K562 (cell line): ENCODE measurements at regions not wholly inside any gene's neighbourhood (a gene's known extent, or its start where the extent isn't known, plus 50 kb on each side); places are given as distances from the start of the nearest gene placed in this dataset.
"Not testable (repeated sequence)": the region's sequence is repeated elsewhere in the genome, so short reads cannot be mapped to it uniquely, and the experiment has no call there.

Experiments used
- ATAC-seq: fragments of 200-7000 bp; cut with Tn5 transposase; 3 replicates; pipeline ENCODE4 v1.9.1; 2020; ENCODE audit warnings: moderate library complexity
- BruUV-seq: library from RNA; stranded (reverse); fragments of 400-500 nt; replicated peaks from 2 replicates; lab custom pipeline; 2021; lab: Mats Ljungman, UMichigan
- CTCF ChIA-PET: fragments of 300-600 bp; formaldehyde crosslinking; extraction: SDS; loops from one replicate; lab custom pipeline; 2021; ENCODE audit warnings: low intra/inter-chr PET ratio; lab: Yijun Ruan, JAX
- POLR2A ChIA-PET: fragments of 300-600, 350-650 bp; sonication (Branson Sonifier 250); formaldehyde crosslinking; extraction: SDS; loops from one replicate; lab custom pipeline; 2021; ENCODE audit warnings: antibody characterized with exemption, inconsistent platforms; lab: Yijun Ruan, JAX
- DNase-seq, 4 experiments: peaks; one replicate each; pipeline versions ENCODE4 v3.0.0 to v3.0.0-alpha.2; 2011 to 2018; ENCODE audit warnings: low spot score in 3 of 4, mixed read lengths in 3 of 4; ENCODE audit errors: extremely low read depth in 1 of 4
- FAIRE-seq: peaks from 2 replicates; lab custom pipeline; 2011; peaks lifted over from hg19 to GRCh38; lab: Jason Lieb, UNC
- H2AFZ ChIP-seq: 2 replicates; pipeline ENCODE4 v1.6.0; 2011; ENCODE audit warnings: low read depth, low read length, control low read depth, inconsistent platforms
- H3K27ac ChIP-seq: fragments of 200-600 bp; 3 replicates; pipeline ENCODE4 v1.8.0; 2011; ENCODE audit warnings: low read depth, mild to moderate bottlenecking, control low read depth, inconsistent platforms, low read length, moderate library complexity, mixed read lengths; ENCODE audit errors: extremely low read depth
- H3K27me3 ChIP-seq, 2 experiments: fragments of 300-600 bp in 1 of 2; 2 replicates in 1 of 2; 3 replicates in 1 of 2; pipeline versions ENCODE4 v1.6.0 to v1.8.0; 2011; ENCODE audit warnings: inconsistent platforms in 2 of 2, low read length in 2 of 2, mild to moderate bottlenecking in 1 of 2, mixed read lengths in 1 of 2, moderate library complexity in 1 of 2; ENCODE audit not compliant: control insufficient read depth in 2 of 2, insufficient read depth in 2 of 2
- H3K36me3 ChIP-seq: fragments of 300-600 bp; 3 replicates; pipeline ENCODE4 v1.8.0; 2011; ENCODE audit warnings: mild to moderate bottlenecking, low read length, inconsistent platforms; ENCODE audit not compliant: control insufficient read depth, insufficient read depth
- H3K4me1 ChIP-seq, 2 experiments: fragments of 200-600 bp in 1 of 2; replicated peaks in 1 of 2; 2 replicates in 1 of 2; 3 replicates in 1 of 2; pipeline versions ENCODE4 v1.5.1 to v1.8.0; 2011; ENCODE audit warnings: inconsistent platforms in 2 of 2, low read length in 2 of 2, mild to moderate bottlenecking in 1 of 2, mixed read lengths in 1 of 2, moderate library complexity in 1 of 2; ENCODE audit not compliant: control insufficient read depth in 2 of 2, insufficient read depth in 2 of 2
- H3K4me2 ChIP-seq: 2 replicates; pipeline ENCODE4 v1.6.1; 2011; ENCODE audit warnings: low read length, control low read depth, inconsistent platforms, mixed read lengths; ENCODE audit not compliant: insufficient read depth
- H3K4me3 ChIP-seq: fragments of 200-600 bp; sonication (generic), shearing (Covaris generic); 2 replicates; pipeline ENCODE4 v1.5.1; 2016; ENCODE audit warnings: control low read depth, inconsistent platforms
- H3K79me2 ChIP-seq: fragments of 200-600 bp; 3 replicates; pipeline ENCODE4 v1.8.0; 2011; ENCODE audit warnings: low read length, inconsistent platforms; ENCODE audit not compliant: control insufficient read depth, insufficient read depth
- H3K9ac ChIP-seq, 2 experiments: 2 replicates each; pipeline versions ENCODE4 v1.6.0 to v1.6.1; 2011; ENCODE audit warnings: low read depth in 2 of 2, low read length in 2 of 2, control low read depth in 1 of 2, inconsistent platforms in 1 of 2, mild to moderate bottlenecking in 1 of 2, mixed read lengths in 1 of 2; ENCODE audit not compliant: insufficient read depth in 1 of 2
- H3K9me1 ChIP-seq: one replicate; pipeline ENCODE4 v1.6.0; 2011; ENCODE audit warnings: inconsistent platforms, mild to moderate bottlenecking, low read length, moderate library complexity; ENCODE audit not compliant: control insufficient read depth, insufficient read depth
- H3K9me3 ChIP-seq: replicated peaks from 2 replicates; pipeline ENCODE4 v1.5.1; 2011; ENCODE audit warnings: low read depth, low read length, inconsistent platforms; ENCODE audit not compliant: control insufficient read depth, insufficient read depth
- H4K20me1 ChIP-seq: replicated peaks from 2 replicates; pipeline ENCODE4 v1.6.1; 2011; ENCODE audit warnings: low read length, inconsistent platforms, mixed read lengths; ENCODE audit not compliant: control insufficient read depth, insufficient read depth
- EP400 ChIP-seq: fragments of 450-650 bp; IDR thresholded peaks from 2 replicates; pipeline ENCODE4 v1.6.1; 2017; ENCODE audit warnings: antibody characterized with exemption, mild to moderate bottlenecking, moderate library complexity
- NFATC3 ChIP-seq: fragments of 450-650 bp; IDR thresholded peaks from 2 replicates; pipeline ENCODE4 v1.6.1; 2017; ENCODE audit warnings: mild to moderate bottlenecking
- NFYB ChIP-seq: IDR thresholded peaks from 2 replicates; pipeline ENCODE4 v1.6.1; 2011; ENCODE audit warnings: mild to moderate bottlenecking, moderate library complexity; ENCODE audit not compliant: insufficient read length; ENCODE audit errors: extremely low read depth
- NR2C1 ChIP-seq, 2 experiments: fragments of 450-650 bp; IDR thresholded peaks; 2 replicates each; pipeline ENCODE4 v1.6.1; 2017; ENCODE audit warnings: mild to moderate bottlenecking in 2 of 2, antibody characterized with exemption in 1 of 2, inconsistent platforms in 1 of 2, missing compliant biosample characterization in 1 of 2, missing genetic modification characterization in 1 of 2
- PRDM10 ChIP-seq: fragments of 450-650 bp; IDR thresholded peaks from 2 replicates; pipeline ENCODE4 v1.6.1; 2018; ENCODE audit not compliant: partially characterized antibody
- TARDBP ChIP-seq: fragments of 450-650 bp; IDR thresholded peaks from 2 replicates; pipeline ENCODE4 v1.6.1; 2016
- ZNF217 ChIP-seq: sonication (generic); formaldehyde crosslinking; IDR thresholded peaks from 2 replicates; pipeline ENCODE4 v1.8.0; 2022; ENCODE audit warnings: mild to moderate bottlenecking, missing genetic modification reagents
- WGBS: fragments of 100-300 bp; shearing (Covaris generic); methylation state at CpG from one replicate; pipeline ENCODE4 v1.1.6; 2016; ENCODE audit warnings: low coverage, mixed read lengths; ENCODE audit not compliant: insufficient coverage; ENCODE audit errors: missing lambda C conversion rate; 5-methylcytosine and 5-hydroxymethylcytosine counted together
- in situ Hi-C: fragments of 300-500 bp; cut with MboI; formaldehyde crosslinking; loops from 4 replicates; pipeline ENCODE4 v1.15.0; 2018; ENCODE audit warnings: inconsistent platforms, mixed read lengths
- intact Hi-C: fragments of 100-400 bp; cut with micrococcal nuclease; formaldehyde crosslinking; loops from 2 replicates; pipeline ENCODE4 v1.14.2; 2022

DNA sequence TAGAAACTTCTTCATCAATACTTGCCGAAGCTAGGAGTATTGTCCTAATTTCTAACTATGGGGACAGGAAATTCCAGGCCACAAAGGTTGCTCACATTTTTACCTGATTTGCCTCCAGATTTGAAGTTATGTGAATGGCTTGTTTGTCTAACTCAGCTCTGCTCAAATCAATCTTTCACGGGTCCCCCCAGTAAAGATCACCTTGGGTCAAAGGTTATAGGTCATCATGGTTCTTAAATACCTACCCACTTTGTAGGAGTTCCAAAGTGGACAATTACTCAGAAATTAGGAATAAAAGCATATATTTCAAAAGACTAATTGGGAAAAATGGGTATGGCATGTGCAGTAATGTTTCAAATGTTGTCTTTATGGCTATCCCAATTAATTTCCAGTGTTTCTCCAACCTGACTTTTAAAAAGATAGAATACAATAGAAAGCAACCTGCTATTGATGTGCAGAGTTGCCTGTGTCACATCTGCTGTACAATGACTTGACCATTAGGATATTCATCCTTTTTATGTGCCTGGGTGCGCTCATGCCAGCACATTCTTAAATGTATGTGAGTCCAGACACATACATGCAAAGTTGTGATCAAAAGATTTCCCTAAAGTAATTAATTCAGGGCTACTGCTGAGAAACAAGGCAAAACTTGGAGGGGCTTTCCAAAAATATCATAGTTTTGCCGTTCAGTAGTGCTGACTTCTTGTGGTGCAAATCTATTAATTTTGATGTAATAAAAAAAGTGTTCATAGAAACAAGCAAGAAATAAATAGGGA is 126.1 kb downstream of the MYCN start:
- Histone ChIP-seq H3K9me1 (no peaks in the 10 kb centered on the region), H3K4me1 (no peaks in the 10 kb centered on the region), H3K79me2 (no peaks in the 10 kb centered on the region), H3K4me3 (no peak overlapping the region), H3K4me2 (no peak overlapping the region), H3K9me3 (no peaks in the 10 kb centered on the region), H3K27ac (no peak overlapping the region), H3K27me3 (peaks cover 0 to 9% of the 10 kb centered on the region in 2 experiments; a peak in 2 of 5 replicates), H3K36me3 (no peaks in the 10 kb centered on the region), H2AFZ (no peak overlapping the region), H3K9ac (no peak overlapping the region), H4K20me1 (no peaks in the 10 kb centered on the region)
- peak; percentile 21; the same call in 1 of the 2 replicates for TF ChIP-seq NR2C1 (IDR thresholded peaks at IDR 0.05)
- no peak for TF ChIP-seq NR2C1 (tag; IDR thresholded peaks at IDR 0.05)
- no peak for TF ChIP-seq ZNF217
- TF ChIP-seq TARDBP = no peak
- no peak for TF ChIP-seq NFATC3
- TF ChIP-seq PRDM10 = no peak
- no peak for TF ChIP-seq NFYB
- no peak for TF ChIP-seq EP400
- WGBS = 0% methylated on average over 4 of the region's 4 CpGs
- ChIA-PET CTCF (no interaction called here), POLR2A (interaction anchor here (0.6 to 0.7 kb wide), 2 partner anchors 9 to 10 kb away, joined by 3 read pairs; no protein-coding TSS in a partner anchor)
- DNase-seq (no peak), FAIRE-seq (no peak), ATAC-seq (no peak)
- BruUV-seq = no TSS peak
- intact Hi-C loops (no loop called here), in situ Hi-C loops (no loop called here)

GRCh38 chr2:16065272-16066069 is 125.1 kb downstream of the MYCN start:
- H4K20me1 ChIP-seq, H3K27ac ChIP-seq, in situ Hi-C loops, CTCF ChIA-PET, intact Hi-C loops, H3K9me1 ChIP-seq, H3K4me1 ChIP-seq, H3K27me3 ChIP-seq, H3K79me2 ChIP-seq, DNase-seq, H3K36me3 ChIP-seq, H3K4me3 ChIP-seq, BruUV-seq, H3K9me3 ChIP-seq, H3K4me2 ChIP-seq, FAIRE-seq, H3K9ac ChIP-seq, H2AFZ ChIP-seq, ATAC-seq: not testable (repeated sequence)
- POLR2A ChIA-PET = interaction anchor here (0.7 kb wide), 1 partner anchor 9 kb away, joined by 3 read pairs; no protein-coding TSS in a partner anchor
- WGBS = 2% methylated on average over 4 of the region's 4 CpGs
